CD14-positive monocyte (primary cell): ENCODE measurements at regions not wholly inside any gene's neighbourhood (a gene's known extent, or its start where the extent isn't known, plus 50 kb on each side); places are given as distances from the start of the nearest gene placed in this dataset.
"Not testable (repeated sequence)": the region's sequence is repeated elsewhere in the genome, so short reads cannot be mapped to it uniquely, and the experiment has no call there.

Experiments used
- DNase-seq, 3 donors: peaks; one replicate each; pipeline ENCODE4 v3.0.0-alpha.2; 2011 to 2022
- H2AFZ ChIP-seq: 2 replicates; pipeline ENCODE4 v1.6.0; 2012; ENCODE audit warnings: mild to moderate bottlenecking, low read depth, low read length, inconsistent platforms; ENCODE audit not compliant: insufficient read depth, poor library complexity, severe bottlenecking
- H3K27ac ChIP-seq, 2 donors: 1 replicate in 1 of 2; 2 replicates in 1 of 2; pipeline ENCODE4 v1.5.1; 2012 to 2013; ENCODE audit warnings: low read length in 2 of 2, control low read depth in 1 of 2, inconsistent platforms in 1 of 2, low read depth in 1 of 2, mild to moderate bottlenecking in 1 of 2
- H3K27me3 ChIP-seq, 2 donors: one replicate each; pipeline versions ENCODE4 v1.6.0 to v1.6.1; 2011 to 2013; ENCODE audit warnings: low read length in 2 of 2; ENCODE audit not compliant: control insufficient read depth in 2 of 2, insufficient read depth in 2 of 2
- H3K36me3 ChIP-seq, 2 donors: replicated peaks in 1 of 2; 1 replicate in 1 of 2; 2 replicates in 1 of 2; pipeline versions ENCODE4 v1.5.1 to v1.6.1; 2012 to 2013; ENCODE audit warnings: low read length in 2 of 2, control low read depth in 1 of 2, inconsistent platforms in 1 of 2, mild to moderate bottlenecking in 1 of 2; ENCODE audit not compliant: insufficient read depth in 2 of 2, control insufficient read depth in 1 of 2
- H3K4me1 ChIP-seq, 2 donors: 1 replicate in 1 of 2; 2 replicates in 1 of 2; pipeline versions ENCODE4 v1.5.1 to v1.6.1; 2012 to 2013; ENCODE audit warnings: low read length in 2 of 2, control low read depth in 1 of 2, inconsistent platforms in 1 of 2, mild to moderate bottlenecking in 1 of 2, moderate library complexity in 1 of 2; ENCODE audit not compliant: insufficient read depth in 2 of 2, control insufficient read depth in 1 of 2
- H3K4me2 ChIP-seq: replicated peaks from 2 replicates; pipeline ENCODE3; 2012; ENCODE audit warnings: low read length, moderate library complexity, mild to moderate bottlenecking; ENCODE audit not compliant: poor library complexity, severe bottlenecking; ENCODE audit errors: extremely low read depth
- H3K4me3 ChIP-seq, 3 experiments: fragments of 200-600 bp in 1 of 3; sonication (generic) in 1 of 3; replicated peaks in 1 of 3; 1 replicate in 2 of 3; 2 replicates in 1 of 3; pipeline ENCODE4 v1.5.1; 2011 to 2013; ENCODE audit warnings: low read length in 3 of 3, mild to moderate bottlenecking in 3 of 3, control low read depth in 2 of 3, low read depth in 2 of 3, inconsistent platforms in 1 of 3, moderate library complexity in 1 of 3
- H3K79me2 ChIP-seq: 2 replicates; pipeline ENCODE4 v1.6.0; 2012; ENCODE audit warnings: mild to moderate bottlenecking, control low read depth, inconsistent platforms, low read length, moderate library complexity; ENCODE audit not compliant: insufficient read depth
- H3K9ac ChIP-seq: 2 replicates; pipeline ENCODE4 v1.6.0; 2017; ENCODE audit warnings: low read length, mild to moderate bottlenecking; ENCODE audit not compliant: insufficient read depth, poor library complexity, severe bottlenecking
- H3K9me3 ChIP-seq, 2 donors: replicated peaks in 1 of 2; 1 replicate in 1 of 2; 2 replicates in 1 of 2; pipeline versions ENCODE4 v1.5.1 to v1.6.1; 2012 to 2013; ENCODE audit warnings: low read length in 2 of 2, control low read depth in 1 of 2; ENCODE audit not compliant: control insufficient read depth in 1 of 2, insufficient read depth in 1 of 2
- H4K20me1 ChIP-seq: 2 replicates; pipeline ENCODE4 v1.6.0; 2012; ENCODE audit warnings: mild to moderate bottlenecking, low read length, control low read depth, moderate library complexity; ENCODE audit not compliant: insufficient read depth
- H3K27ac Mint-ChIP-seq, 7 donors: one replicate each; pipeline ENCODE4 v1.8.0; 2020; ENCODE audit warnings: mild to moderate bottlenecking in 7 of 7, mixed read lengths in 7 of 7, moderate library complexity in 6 of 7, inconsistent platforms in 2 of 7
- H3K27me3 Mint-ChIP-seq, 3 donors: one replicate each; pipeline ENCODE4 v1.8.0; 2021 to 2022; ENCODE audit warnings: low read depth in 3 of 3, mild to moderate bottlenecking in 3 of 3, mixed read lengths in 3 of 3, moderate library complexity in 3 of 3, inconsistent platforms in 1 of 3
- H3K36me3 Mint-ChIP-seq, 2 donors: one replicate each; pipeline ENCODE4 v1.8.0; 2020; ENCODE audit warnings: mixed read lengths in 2 of 2, inconsistent platforms in 1 of 2, mild to moderate bottlenecking in 1 of 2
- H3K4me1 Mint-ChIP-seq: one replicate; pipeline ENCODE4 v1.8.0; 2020; ENCODE audit warnings: mild to moderate bottlenecking, mixed read lengths
- H3K4me3 Mint-ChIP-seq, 2 donors: one replicate each; pipeline ENCODE4 v1.8.0; 2020; ENCODE audit warnings: mild to moderate bottlenecking in 2 of 2, mixed read lengths in 2 of 2, moderate library complexity in 1 of 2
- H3K9me3 Mint-ChIP-seq, 7 donors: one replicate each; pipeline ENCODE4 v1.8.0; 2020 to 2022; ENCODE audit warnings: mixed read lengths in 7 of 7, mild to moderate bottlenecking in 6 of 7, moderate library complexity in 6 of 7, inconsistent platforms in 2 of 7
- WGBS: methylation state at CpG from one replicate; pipeline ENCODE4 v1.1.5; 2013; ENCODE audit warnings: missing lambda C conversion rate; ENCODE audit not compliant: insufficient coverage; 5-methylcytosine and 5-hydroxymethylcytosine counted together
- intact Hi-C, 2 donors: fragments of 100-400 bp; cut with micrococcal nuclease; formaldehyde crosslinking; loops; one replicate each; pipeline versions ENCODE4 v1.15.0 to v1.15.1; 2023
- TF ChIP-seq, protein P1 (sequence below): fragments of 200-600 bp; IDR thresholded peaks from one replicate; pipeline ENCODE4 v1.8.0; 2022; ENCODE audit warnings: antibody characterized with exemption, mild to moderate bottlenecking

DNA sequence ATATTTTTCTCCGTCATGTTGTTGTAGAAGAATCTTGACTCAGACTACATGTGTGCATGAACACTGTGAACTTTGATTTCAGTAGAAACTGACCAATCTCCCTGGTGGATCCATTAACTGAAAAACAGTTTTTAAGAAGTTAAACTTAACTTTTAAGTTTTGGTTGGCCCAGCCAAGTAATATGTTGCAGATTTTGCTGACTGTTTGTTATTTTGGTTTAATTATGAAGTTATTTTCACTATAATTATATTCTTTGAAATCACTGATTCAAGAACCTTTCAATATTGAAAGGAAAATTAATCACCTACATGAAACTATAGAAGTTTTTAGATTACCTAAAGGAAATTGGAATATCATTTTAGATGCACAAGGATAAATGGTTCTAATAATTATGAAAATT lies 373.6 kb upstream of the COX7C start:
- Mint-ChIP-seq H3K36me3 (no peaks in the 10 kb centered on the region), H3K27ac (no peak overlapping the region), H3K4me3 (no peak overlapping the region), H3K9me3 (peaks cover 0 to 4% (median 1%) of the 10 kb centered on the region in 7 donors), H3K4me1 (no peaks in the 10 kb centered on the region), H3K27me3 (no peaks in the 10 kb centered on the region)
- Histone ChIP-seq H3K9ac (no peak overlapping the region), H3K27ac (no peak overlapping the region), H3K4me2 (no peak overlapping the region), H3K9me3 (peaks cover 0 to 5% of the 10 kb centered on the region in 2 donors), H3K27me3 (no peaks in the 10 kb centered on the region), H4K20me1 (no peaks in the 10 kb centered on the region), H2AFZ (no peak overlapping the region), H3K36me3 (no peaks in the 10 kb centered on the region), H3K4me3 (no peak overlapping the region), H3K79me2 (no peaks in the 10 kb centered on the region), H3K4me1 (no peaks in the 10 kb centered on the region)
- intact Hi-C loops: no loop called here
- TF ChIP-seq, protein P1, sequence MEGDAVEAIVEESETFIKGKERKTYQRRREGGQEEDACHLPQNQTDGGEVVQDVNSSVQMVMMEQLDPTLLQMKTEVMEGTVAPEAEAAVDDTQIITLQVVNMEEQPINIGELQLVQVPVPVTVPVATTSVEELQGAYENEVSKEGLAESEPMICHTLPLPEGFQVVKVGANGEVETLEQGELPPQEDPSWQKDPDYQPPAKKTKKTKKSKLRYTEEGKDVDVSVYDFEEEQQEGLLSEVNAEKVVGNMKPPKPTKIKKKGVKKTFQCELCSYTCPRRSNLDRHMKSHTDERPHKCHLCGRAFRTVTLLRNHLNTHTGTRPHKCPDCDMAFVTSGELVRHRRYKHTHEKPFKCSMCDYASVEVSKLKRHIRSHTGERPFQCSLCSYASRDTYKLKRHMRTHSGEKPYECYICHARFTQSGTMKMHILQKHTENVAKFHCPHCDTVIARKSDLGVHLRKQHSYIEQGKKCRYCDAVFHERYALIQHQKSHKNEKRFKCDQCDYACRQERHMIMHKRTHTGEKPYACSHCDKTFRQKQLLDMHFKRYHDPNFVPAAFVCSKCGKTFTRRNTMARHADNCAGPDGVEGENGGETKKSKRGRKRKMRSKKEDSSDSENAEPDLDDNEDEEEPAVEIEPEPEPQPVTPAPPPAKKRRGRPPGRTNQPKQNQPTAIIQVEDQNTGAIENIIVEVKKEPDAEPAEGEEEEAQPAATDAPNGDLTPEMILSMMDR: no peak
- WGBS: no CpG with 5 or more reads among the region's 1 CpG
- DNase-seq: no peak

DNA sequence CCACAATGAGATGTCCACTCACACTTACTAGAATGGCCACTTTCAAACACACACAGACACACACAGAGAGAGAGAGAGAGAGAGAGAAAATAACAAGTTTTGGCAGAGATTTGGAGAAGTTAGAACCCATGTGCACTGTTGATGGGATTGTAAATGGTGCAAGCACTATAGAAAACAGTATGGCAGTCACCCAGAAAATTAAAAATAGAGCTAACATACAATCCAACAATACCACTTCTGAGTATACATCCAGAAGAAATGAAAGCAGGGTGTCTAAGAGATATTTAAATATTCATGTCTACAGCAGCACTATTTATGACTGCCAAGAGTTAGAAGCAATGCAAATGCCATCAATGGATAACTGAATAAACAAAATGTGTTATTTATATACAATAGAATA lies 359.9 kb upstream of the COX7C start:
- Histone ChIP-seq H3K4me1 (no peaks in the 10 kb centered on the region), H3K79me2 (no peaks in the 10 kb centered on the region), H4K20me1 (no peaks in the 10 kb centered on the region), H3K27me3 (no peaks in the 10 kb centered on the region), H3K4me3 (no peak overlapping the region), H3K9me3 (no peaks in the 10 kb centered on the region), H3K36me3 (no peaks in the 10 kb centered on the region), H3K27ac (no peak overlapping the region), H2AFZ (no peak overlapping the region), H3K9ac (no peak overlapping the region), H3K4me2 (no peak overlapping the region)
- Mint-ChIP-seq H3K27me3 (no peaks in the 10 kb centered on the region), H3K9me3 (peaks cover 0 to 3% (median 0%) of the 10 kb centered on the region in 7 donors), H3K36me3 (no peaks in the 10 kb centered on the region), H3K27ac (no peak overlapping the region), H3K4me1 (no peaks in the 10 kb centered on the region), H3K4me3 (no peak overlapping the region)
- intact Hi-C loops: no loop called here
- DNase-seq: no peak
- TF ChIP-seq, protein P1: no peak

GRCh38 chr5:86284400-86285190 lies 333.1 kb upstream of the COX7C start:
- H3K36me3 ChIP-seq, intact Hi-C loops, H3K27me3 Mint-ChIP-seq, H3K4me3 Mint-ChIP-seq, H4K20me1 ChIP-seq, H3K27me3 ChIP-seq, H3K9me3 Mint-ChIP-seq, H3K9ac ChIP-seq, H3K4me1 Mint-ChIP-seq, H3K9me3 ChIP-seq, DNase-seq, H3K79me2 ChIP-seq, H2AFZ ChIP-seq, H3K4me2 ChIP-seq, H3K4me1 ChIP-seq, H3K27ac Mint-ChIP-seq, H3K27ac ChIP-seq, H3K4me3 ChIP-seq, H3K36me3 Mint-ChIP-seq: not testable (repeated sequence)
- WGBS: 100% methylated on average over 1 of the region's 3 CpGs
